ENCODE measurements at regions not wholly inside any gene's neighbourhood (a gene's known extent, or its start where the extent isn't known, plus 50 kb on each side); places are given as distances from the start of the nearest gene placed in this dataset.

GRCh38 chr20:20897922-20898321 lies 185.5 kb upstream of the RALGAPA2 start:
- TF ChIP-seq POLR2AphosphoS5 (IDR thresholded peaks at IDR 0.05; ENCODE audit: low read depth, low read length) (no peak), REST (IDR thresholded peaks at IDR 0.05; ENCODE audit: insufficient read depth in 1 of 2, low read depth in 2 of 2, low read length in 2 of 2) (no peak), FOXP2 (optimal IDR thresholded peaks at IDR 0.05; ENCODE audit: borderline replicate concordance, extremely low read depth, extremely low read length, insufficient read depth) (no peak), TAF1 (IDR thresholded peaks at IDR 0.05; ENCODE audit: borderline replicate concordance, insufficient read depth, low read length) (no peak), SIN3A (IDR thresholded peaks at IDR 0.05; ENCODE audit: borderline replicate concordance, insufficient read depth, low read length) (no peak)
